K562 (cell line): ENCODE measurements at regions not wholly inside any gene's neighbourhood (a gene's known extent, or its start where the extent isn't known, plus 50 kb on each side); places are given as distances from the start of the nearest gene placed in this dataset.

ENCODE experiments used
- ATAC-seq: fragments of 200-7000 bp; cut with Tn5 transposase; 3 replicates; pipeline ENCODE4 v1.9.1; 2020; ENCODE audit warnings: moderate library complexity
- BruUV-seq: library from RNA; stranded (reverse); fragments of 400-500 nt; replicated peaks from 2 replicates; lab custom pipeline; 2021; lab: Mats Ljungman, UMichigan
- CTCF ChIA-PET: fragments of 300-600 bp; formaldehyde crosslinking; extraction: SDS; loops from one replicate; lab custom pipeline; 2021; ENCODE audit warnings: low intra/inter-chr PET ratio; lab: Yijun Ruan, JAX
- POLR2A ChIA-PET: fragments of 300-600, 350-650 bp; sonication (Branson Sonifier 250); formaldehyde crosslinking; extraction: SDS; loops from one replicate; lab custom pipeline; 2021; ENCODE audit warnings: antibody characterized with exemption, inconsistent platforms; lab: Yijun Ruan, JAX
- DNase-seq, 4 experiments: peaks; one replicate each; pipeline versions ENCODE4 v3.0.0 to v3.0.0-alpha.2; 2011 to 2018; ENCODE audit warnings: low spot score in 3 of 4, mixed read lengths in 3 of 4; ENCODE audit errors: extremely low read depth in 1 of 4
- FAIRE-seq: peaks from 2 replicates; lab custom pipeline; 2011; peaks lifted over from hg19 to GRCh38; lab: Jason Lieb, UNC
- H2AFZ ChIP-seq: 2 replicates; pipeline ENCODE4 v1.6.0; 2011; ENCODE audit warnings: low read depth, low read length, control low read depth, inconsistent platforms
- H3K27ac ChIP-seq: fragments of 200-600 bp; 3 replicates; pipeline ENCODE4 v1.8.0; 2011; ENCODE audit warnings: low read depth, mild to moderate bottlenecking, control low read depth, inconsistent platforms, low read length, moderate library complexity, mixed read lengths; ENCODE audit errors: extremely low read depth
- H3K27me3 ChIP-seq, 2 experiments: fragments of 300-600 bp in 1 of 2; 2 replicates in 1 of 2; 3 replicates in 1 of 2; pipeline versions ENCODE4 v1.6.0 to v1.8.0; 2011; ENCODE audit warnings: inconsistent platforms in 2 of 2, low read length in 2 of 2, mild to moderate bottlenecking in 1 of 2, mixed read lengths in 1 of 2, moderate library complexity in 1 of 2; ENCODE audit not compliant: control insufficient read depth in 2 of 2, insufficient read depth in 2 of 2
- H3K36me3 ChIP-seq: fragments of 300-600 bp; 3 replicates; pipeline ENCODE4 v1.8.0; 2011; ENCODE audit warnings: mild to moderate bottlenecking, low read length, inconsistent platforms; ENCODE audit not compliant: control insufficient read depth, insufficient read depth
- H3K4me1 ChIP-seq, 2 experiments: fragments of 200-600 bp in 1 of 2; replicated peaks in 1 of 2; 2 replicates in 1 of 2; 3 replicates in 1 of 2; pipeline versions ENCODE4 v1.5.1 to v1.8.0; 2011; ENCODE audit warnings: inconsistent platforms in 2 of 2, low read length in 2 of 2, mild to moderate bottlenecking in 1 of 2, mixed read lengths in 1 of 2, moderate library complexity in 1 of 2; ENCODE audit not compliant: control insufficient read depth in 2 of 2, insufficient read depth in 2 of 2
- H3K4me2 ChIP-seq: 2 replicates; pipeline ENCODE4 v1.6.1; 2011; ENCODE audit warnings: low read length, control low read depth, inconsistent platforms, mixed read lengths; ENCODE audit not compliant: insufficient read depth
- H3K4me3 ChIP-seq: fragments of 200-600 bp; sonication (generic), shearing (Covaris generic); 2 replicates; pipeline ENCODE4 v1.5.1; 2016; ENCODE audit warnings: control low read depth, inconsistent platforms
- H3K79me2 ChIP-seq: fragments of 200-600 bp; 3 replicates; pipeline ENCODE4 v1.8.0; 2011; ENCODE audit warnings: low read length, inconsistent platforms; ENCODE audit not compliant: control insufficient read depth, insufficient read depth
- H3K9ac ChIP-seq, 2 experiments: 2 replicates each; pipeline versions ENCODE4 v1.6.0 to v1.6.1; 2011; ENCODE audit warnings: low read depth in 2 of 2, low read length in 2 of 2, control low read depth in 1 of 2, inconsistent platforms in 1 of 2, mild to moderate bottlenecking in 1 of 2, mixed read lengths in 1 of 2; ENCODE audit not compliant: insufficient read depth in 1 of 2
- H3K9me1 ChIP-seq: one replicate; pipeline ENCODE4 v1.6.0; 2011; ENCODE audit warnings: inconsistent platforms, mild to moderate bottlenecking, low read length, moderate library complexity; ENCODE audit not compliant: control insufficient read depth, insufficient read depth
- H3K9me3 ChIP-seq: replicated peaks from 2 replicates; pipeline ENCODE4 v1.5.1; 2011; ENCODE audit warnings: low read depth, low read length, inconsistent platforms; ENCODE audit not compliant: control insufficient read depth, insufficient read depth
- H4K20me1 ChIP-seq: replicated peaks from 2 replicates; pipeline ENCODE4 v1.6.1; 2011; ENCODE audit warnings: low read length, inconsistent platforms, mixed read lengths; ENCODE audit not compliant: control insufficient read depth, insufficient read depth
- ARID1B ChIP-seq: fragments of 450-650 bp; IDR thresholded peaks from 2 replicates; pipeline ENCODE4 v1.6.1; 2016; ENCODE audit warnings: antibody characterized with exemption, mild to moderate bottlenecking, inconsistent platforms
- MAFK ChIP-seq: IDR thresholded peaks from 2 replicates; pipeline ENCODE4 v1.6.1; 2011; ENCODE audit warnings: low read length, improper control_type of control experiment
- MECOM ChIP-seq: fragments of 250-450 bp; sonication (Bioruptor Pico); IDR thresholded peaks from 2 replicates; pipeline ENCODE4 v1.8.0; 2022; ENCODE audit warnings: inconsistent platforms
- WHSC1 ChIP-seq: IDR thresholded peaks from one replicate; pipeline ENCODE4 v1.6.1; 2012; ENCODE audit warnings: low read length, control low read depth, inconsistent platforms
- ZBTB1 ChIP-seq: sonication (generic); formaldehyde crosslinking; IDR thresholded peaks from 2 replicates; pipeline ENCODE4 v1.8.1; 2023; ENCODE audit warnings: missing genetic modification reagents, low read depth, mild to moderate bottlenecking, borderline replicate concordance
- ZNF23 ChIP-seq: fragments of 250-450 bp; sonication (Bioruptor Pico); IDR thresholded peaks from 2 replicates; pipeline ENCODE4 v1.4.0; 2020; ENCODE audit warnings: mild to moderate bottlenecking
- ZNF354B ChIP-seq: fragments of 250-450 bp; sonication (Bioruptor Pico); IDR thresholded peaks from 2 replicates; pipeline ENCODE4 v1.4.0; 2020
- WGBS: fragments of 100-300 bp; shearing (Covaris generic); methylation state at CpG from one replicate; pipeline ENCODE4 v1.1.6; 2016; ENCODE audit warnings: low coverage, mixed read lengths; ENCODE audit not compliant: insufficient coverage; ENCODE audit errors: missing lambda C conversion rate; 5-methylcytosine and 5-hydroxymethylcytosine counted together
- in situ Hi-C: fragments of 300-500 bp; cut with MboI; formaldehyde crosslinking; loops from 4 replicates; pipeline ENCODE4 v1.15.0; 2018; ENCODE audit warnings: inconsistent platforms, mixed read lengths
- intact Hi-C: fragments of 100-400 bp; cut with micrococcal nuclease; formaldehyde crosslinking; loops from 2 replicates; pipeline ENCODE4 v1.14.2; 2022

DNA sequence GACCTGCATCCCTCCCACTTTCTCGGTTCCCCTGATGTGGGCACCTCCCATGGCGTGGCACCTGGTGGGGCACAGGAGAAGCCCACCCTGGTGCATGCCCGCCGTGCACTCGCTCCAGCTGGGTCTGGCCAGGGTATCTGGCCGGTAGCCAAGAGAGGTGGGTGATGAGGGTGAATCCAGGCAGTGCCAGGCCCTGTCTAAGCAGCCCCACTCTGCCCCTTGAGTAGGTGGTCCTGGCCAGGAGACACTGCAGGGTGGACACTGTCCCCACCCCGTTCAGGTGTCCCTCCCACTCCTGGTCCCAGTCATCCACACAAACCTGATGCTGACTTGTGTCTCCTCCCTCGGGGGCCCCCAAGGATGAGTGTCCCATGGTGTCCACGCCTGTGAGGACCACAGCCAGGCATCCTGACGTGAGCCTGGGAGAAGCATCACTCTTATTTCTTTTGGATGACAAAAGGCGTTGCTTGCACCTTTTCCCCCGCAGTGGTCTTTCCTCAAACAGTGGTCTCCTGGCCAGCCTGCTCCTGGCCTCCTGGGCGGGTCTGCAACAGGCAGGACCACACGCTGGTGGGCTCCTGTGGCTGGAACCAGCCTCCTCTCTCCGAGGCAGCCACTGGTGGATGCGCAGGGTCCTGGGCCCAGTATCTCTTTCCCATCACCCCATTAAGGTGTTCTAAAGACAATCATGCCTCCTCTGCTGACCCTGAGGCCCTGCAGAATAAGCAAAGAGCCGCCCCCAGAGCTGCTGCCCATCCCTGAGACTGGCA is 922.3 kb downstream of the BRD1 start:
- in situ Hi-C loops, result no loop called here
- intact Hi-C loops, result no loop called here
- Histone ChIP-seq H3K4me1 (no peaks in the 10 kb centered on the region), H3K36me3 (no peaks in the 10 kb centered on the region), H2AFZ (no peak overlapping the region), H4K20me1 (no peaks in the 10 kb centered on the region), H3K79me2 (no peaks in the 10 kb centered on the region), H3K27me3 (peaks cover 0 to 6% of the 10 kb centered on the region in 2 experiments; a peak in 2 of 5 replicates), H3K4me3 (no peak overlapping the region), H3K4me2 (no peak overlapping the region), H3K9ac (no peak overlapping the region), H3K9me3 (no peaks in the 10 kb centered on the region), H3K27ac (no peak overlapping the region), H3K9me1 (no peaks in the 10 kb centered on the region)
- FAIRE-seq (no peak), ATAC-seq (no peak), DNase-seq (no peak)
- BruUV-seq, result no TSS peak
- 0% methylated on average over 7 of the region's 17 CpGs for whole genome bisulfite sequencing
- CTCF ChIA-PET, result no interaction called here
- POLR2A ChIA-PET, result no interaction called here
- TF ChIP-seq ARID1B (no peak), MAFK (no peak), ZBTB1 (no peak), ZNF354B (no peak), WHSC1 (no peak), MECOM (CRISPR knock-in tag) (no peak), ZNF23 (CRISPR knock-in tag) (no peak)
